ENCODE measurements at regions not wholly inside any gene's neighbourhood (a gene's known extent, or its start where the extent isn't known, plus 50 kb on each side); places are given as distances from the start of the nearest gene placed in this dataset.

GRCh38 chr3:81426826-81427577, 334.4 kb downstream of the GBE1 start:
- DNase-seq (ENCODE audit: low spot score) = no peak
- TF ChIP-seq CTCF (IDR thresholded peaks at IDR 0.05; ENCODE audit: extremely low read depth, missing control alignments) = no peak

- DNase-seq (ENCODE audit: low spot score) = no peak
- no peak for TF ChIP-seq CTCF (IDR thresholded peaks at IDR 0.05; ENCODE audit: extremely low read depth, missing control alignments)
Measured at GRCh38 chr3:81425198-81425868, 336.1 kb downstream of the GBE1 start.

GRCh38 chr3:81419228-81419627, 342.2 kb downstream of the GBE1 start:
- DNase-seq (ENCODE audit: low spot score) = peak; percentile 8

GRCh38 chr3:81416812-81417211, 344.6 kb downstream of the GBE1 start:
- TF ChIP-seq CTCF (IDR thresholded peaks at IDR 0.05; ENCODE audit: extremely low read depth, missing control alignments) = no peak
- DNase-seq (ENCODE audit: low spot score) = no peak

More at GRCh38 chr3:81419228-81419627, 342.2 kb downstream of the GBE1 start:
- TF ChIP-seq CTCF (IDR thresholded peaks at IDR 0.05; ENCODE audit: extremely low read depth, missing control alignments) = peak; percentile 12

- TF ChIP-seq CTCF (IDR thresholded peaks at IDR 0.05; ENCODE audit: extremely low read depth, missing control alignments) = no peak
- DNase-seq (ENCODE audit: low spot score) = no peak
Measured at GRCh38 chr3:81406318-81406717, 355.1 kb downstream of the GBE1 start.

- no peak for DNase-seq (ENCODE audit: low spot score)
- TF ChIP-seq CTCF (IDR thresholded peaks at IDR 0.05; ENCODE audit: extremely low read depth, missing control alignments) = no peak
Measured at GRCh38 chr3:81395739-81396513, 365.5 kb downstream of the GBE1 start.

Measured in GM20000 (cell line).